Glutamatergic neuron (in vitro differentiated cells): ENCODE measurements at regions not wholly inside any gene's neighbourhood (a gene's known extent, or its start where the extent isn't known, plus 50 kb on each side); places are given as distances from the start of the nearest gene placed in this dataset.

Experiments
- DNase-seq: peaks from one replicate; pipeline ENCODE4 v3.0.0; 2022
- H3K27ac Mint-ChIP-seq: one replicate; pipeline ENCODE4 v1.8.0; 2020; ENCODE audit warnings: mild to moderate bottlenecking, mixed read lengths, inconsistent platforms; ENCODE audit not compliant: unreplicated experiment
- H3K27me3 Mint-ChIP-seq: one replicate; pipeline ENCODE4 v1.8.0; 2020; ENCODE audit warnings: mild to moderate bottlenecking, moderate library complexity, mixed read lengths, inconsistent platforms; ENCODE audit not compliant: unreplicated experiment
- H3K36me3 Mint-ChIP-seq: one replicate; pipeline ENCODE4 v1.8.0; 2020; ENCODE audit warnings: mild to moderate bottlenecking, mixed read lengths, inconsistent platforms; ENCODE audit not compliant: unreplicated experiment
- H3K4me1 Mint-ChIP-seq: one replicate; pipeline ENCODE4 v1.8.0; 2020; ENCODE audit warnings: mild to moderate bottlenecking, low read depth, mixed read lengths, inconsistent platforms; ENCODE audit not compliant: unreplicated experiment
- H3K4me3 Mint-ChIP-seq: one replicate; pipeline ENCODE4 v1.8.0; 2020; ENCODE audit warnings: mild to moderate bottlenecking, mixed read lengths, inconsistent platforms; ENCODE audit not compliant: unreplicated experiment
- H3K9me3 Mint-ChIP-seq: one replicate; pipeline ENCODE4 v1.8.0; 2020; ENCODE audit warnings: mild to moderate bottlenecking, moderate library complexity, mixed read lengths, inconsistent platforms; ENCODE audit not compliant: unreplicated experiment
- CTCF ChIP-seq: fragments of 200-600 bp; sonication (generic); IDR thresholded peaks from one replicate; pipeline ENCODE4 v1.5.0; 2021; ENCODE audit not compliant: partially characterized antibody, unreplicated experiment

GRCh38 chr18:34342960-34343359, 118.2 kb upstream of the NOL4 start:
- H3K27ac Mint-ChIP-seq: no peak overlapping the region
- DNase-seq: no peak
- H3K9me3 Mint-ChIP-seq: no peaks in the 10 kb centered on the region
- H3K27me3 Mint-ChIP-seq: peaks cover 2% of the 10 kb centered on the region
- H3K4me3 Mint-ChIP-seq: no peak overlapping the region
- H3K36me3 Mint-ChIP-seq: no peaks in the 10 kb centered on the region
- TF ChIP-seq CTCF: no peak
- H3K4me1 Mint-ChIP-seq: peaks cover 7% of the 10 kb centered on the region

GRCh38 chr18:34345738-34346137, 121.0 kb upstream of the NOL4 start:
- no peak overlapping the region for H3K27ac Mint-ChIP-seq
- H3K36me3 Mint-ChIP-seq: no peaks in the 10 kb centered on the region
- peaks cover 2% of the 10 kb centered on the region for H3K27me3 Mint-ChIP-seq
- H3K4me3 Mint-ChIP-seq: no peak overlapping the region
- H3K4me1 Mint-ChIP-seq: peaks cover 7% of the 10 kb centered on the region
- no peaks in the 10 kb centered on the region for H3K9me3 Mint-ChIP-seq
- DNase-seq: no peak
- TF ChIP-seq CTCF: no peak

GRCh38 chr18:34350778-34351177, 126.1 kb upstream of the NOL4 start:
- H3K4me1 Mint-ChIP-seq: no peaks in the 10 kb centered on the region
- no peak for DNase-seq
- H3K27me3 Mint-ChIP-seq: no peaks in the 10 kb centered on the region
- H3K27ac Mint-ChIP-seq: no peak overlapping the region
- no peak overlapping the region for H3K4me3 Mint-ChIP-seq
- no peaks in the 10 kb centered on the region for H3K9me3 Mint-ChIP-seq
- no peak for TF ChIP-seq CTCF
- H3K36me3 Mint-ChIP-seq: no peaks in the 10 kb centered on the region

- DNase-seq: no peak
- no peaks in the 10 kb centered on the region for H3K4me1 Mint-ChIP-seq
- no peaks in the 10 kb centered on the region for H3K27me3 Mint-ChIP-seq
- no peak overlapping the region for H3K4me3 Mint-ChIP-seq
- H3K9me3 Mint-ChIP-seq: no peaks in the 10 kb centered on the region
- TF ChIP-seq CTCF: peak; percentile 36
- H3K27ac Mint-ChIP-seq: no peak overlapping the region
- H3K36me3 Mint-ChIP-seq: no peaks in the 10 kb centered on the region
Observed at GRCh38 chr18:34352385-34353163, 127.9 kb upstream of the NOL4 start.

- TF ChIP-seq CTCF: no peak
- Mint-ChIP-seq H3K27me3 (no peaks in the 10 kb centered on the region), H3K9me3 (no peaks in the 10 kb centered on the region), H3K27ac (no peak overlapping the region), H3K4me3 (no peak overlapping the region), H3K36me3 (no peaks in the 10 kb centered on the region), H3K4me1 (no peaks in the 10 kb centered on the region)
- DNase-seq: no peak
Observed at GRCh38 chr18:34354351-34354750, 129.6 kb upstream of the NOL4 start.
